Small intestine (tissue), 7 donors: ENCODE measurements at regions not wholly inside any gene's neighbourhood (a gene's known extent, or its start where the extent isn't known, plus 50 kb on each side); places are given as distances from the start of the nearest gene placed in this dataset.

Experiments used
- DNase-seq, 2 donors: peaks; one replicate each; pipeline versions ENCODE4 v3.0.0 to v3.0.0-alpha.2; 2013
- FAIRE-seq: peaks from 2 replicates; lab custom pipeline; 2012; peaks lifted over from hg19 to GRCh38; lab: Jason Lieb, UNC
- H3K27ac ChIP-seq, 3 donors: one replicate each; pipeline ENCODE4 v1.5.1; 2013; ENCODE audit warnings: low read length in 2 of 3, mild to moderate bottlenecking in 2 of 3, control low read depth in 1 of 3, inconsistent platforms in 1 of 3, low read depth in 1 of 3, moderate library complexity in 1 of 3
- H3K27me3 ChIP-seq, 3 donors: one replicate each; pipeline ENCODE4 v1.6.1; 2013; ENCODE audit warnings: low read length in 3 of 3, inconsistent platforms in 1 of 3; ENCODE audit not compliant: control insufficient read depth in 3 of 3, insufficient read depth in 3 of 3
- H3K36me3 ChIP-seq, 3 donors: one replicate each; pipeline ENCODE4 v1.6.1; 2013; ENCODE audit warnings: low read length in 3 of 3, inconsistent platforms in 1 of 3, low read depth in 1 of 3, mild to moderate bottlenecking in 1 of 3, moderate library complexity in 1 of 3; ENCODE audit not compliant: control insufficient read depth in 3 of 3, insufficient read depth in 2 of 3
- H3K4me1 ChIP-seq, 3 donors: one replicate each; pipeline ENCODE4 v1.6.1; 2013; ENCODE audit warnings: low read length in 2 of 3, inconsistent platforms in 1 of 3, low read depth in 1 of 3, mild to moderate bottlenecking in 1 of 3, moderate library complexity in 1 of 3; ENCODE audit not compliant: control insufficient read depth in 3 of 3, insufficient read depth in 2 of 3
- H3K4me3 ChIP-seq, 3 donors: one replicate each; pipeline ENCODE4 v1.5.1; 2013; ENCODE audit warnings: low read length in 3 of 3, control low read depth in 1 of 3, inconsistent platforms in 1 of 3, low read depth in 1 of 3, mild to moderate bottlenecking in 1 of 3, moderate library complexity in 1 of 3
- H3K9me3 ChIP-seq, 2 donors: one replicate each; pipeline ENCODE4 v1.6.1; 2013; ENCODE audit warnings: low read depth in 1 of 2, low read length in 1 of 2; ENCODE audit not compliant: control insufficient read depth in 2 of 2, insufficient read depth in 1 of 2
- WGBS, 3 donors: extraction: QIAGEN DNeasy Blood & Tissue Kit; methylation state at CpG; one replicate each; pipeline ENCODE4 v1.1.7; 2013; 5-methylcytosine and 5-hydroxymethylcytosine counted together
- donor health status: healthy with polysubstance abuse.
- donor health status: control.
- donor health status: control.
- donor health status: Bipolar disorder and iron deficiency.
- donor health status: healthy.

DNA sequence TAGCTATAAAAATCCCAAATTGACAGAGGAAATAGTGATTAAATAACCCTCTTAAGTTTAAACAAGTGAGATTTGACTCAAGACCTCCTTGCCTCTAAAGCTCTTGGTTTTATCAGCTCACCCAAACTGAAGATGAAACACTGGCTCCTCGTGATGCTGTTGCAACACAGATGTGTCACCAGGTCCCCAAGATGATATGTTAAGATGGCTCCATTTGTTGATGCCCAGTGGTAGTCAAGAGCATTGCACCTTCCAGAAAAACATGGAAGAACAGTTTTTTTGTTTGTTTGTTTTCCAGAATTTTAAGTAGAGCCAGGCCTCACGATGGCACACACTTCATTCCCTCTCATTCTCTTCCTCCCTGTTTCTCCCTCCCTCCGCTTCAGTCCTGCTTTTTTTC, 399.8 kb downstream of the TXNL1 start:
- Histone ChIP-seq H3K27me3 (no peaks in the 10 kb centered on the region), H3K36me3 (no peaks in the 10 kb centered on the region), H3K4me1 (no peaks in the 10 kb centered on the region), H3K27ac (no peak overlapping the region), H3K4me3 (no peak overlapping the region), H3K9me3 (no peaks in the 10 kb centered on the region)
- DNase-seq (no peak), FAIRE-seq (no peak)
- 78 to 87% (median 86%) methylated on average over 3 of the region's 3 CpGs for WGBS, 3 donors

DNA sequence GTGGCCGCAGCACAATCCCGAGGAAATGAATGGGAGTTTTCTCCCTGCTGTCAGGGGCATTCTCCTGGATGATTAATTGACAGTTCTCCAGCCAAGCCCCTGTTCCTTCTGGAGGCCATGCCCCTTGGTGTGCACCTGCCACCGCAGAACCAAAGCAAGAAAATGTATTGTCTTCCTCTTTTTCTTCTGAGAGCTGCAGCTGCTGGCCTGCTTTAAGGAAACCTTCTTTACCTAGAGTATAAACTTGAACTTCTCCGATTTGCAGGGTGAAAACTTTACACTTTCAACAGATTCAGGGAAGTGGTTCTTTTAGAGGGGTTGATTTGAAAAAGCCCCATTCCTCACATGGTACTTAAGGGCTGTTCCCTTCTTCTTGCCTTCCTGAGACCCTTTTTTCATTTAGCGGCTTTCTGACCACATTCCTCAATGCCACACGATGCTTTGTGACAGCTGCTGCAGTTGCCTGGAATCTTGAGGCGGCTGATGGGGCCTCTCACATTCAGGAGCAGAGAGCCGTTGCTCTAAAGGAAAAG, 402.8 kb downstream of the TXNL1 start:
- WGBS, 3 donors: 39 to 52% (median 49%) methylated on average over 8 of the region's 8 CpGs
- Histone ChIP-seq H3K9me3 (no peaks in the 10 kb centered on the region), H3K27me3 (no peaks in the 10 kb centered on the region), H3K27ac (no peak overlapping the region), H3K4me3 (no peak overlapping the region), H3K4me1 (no peaks in the 10 kb centered on the region), H3K36me3 (no peaks in the 10 kb centered on the region)
- no peak for DNase-seq
- no peak for FAIRE-seq

DNA sequence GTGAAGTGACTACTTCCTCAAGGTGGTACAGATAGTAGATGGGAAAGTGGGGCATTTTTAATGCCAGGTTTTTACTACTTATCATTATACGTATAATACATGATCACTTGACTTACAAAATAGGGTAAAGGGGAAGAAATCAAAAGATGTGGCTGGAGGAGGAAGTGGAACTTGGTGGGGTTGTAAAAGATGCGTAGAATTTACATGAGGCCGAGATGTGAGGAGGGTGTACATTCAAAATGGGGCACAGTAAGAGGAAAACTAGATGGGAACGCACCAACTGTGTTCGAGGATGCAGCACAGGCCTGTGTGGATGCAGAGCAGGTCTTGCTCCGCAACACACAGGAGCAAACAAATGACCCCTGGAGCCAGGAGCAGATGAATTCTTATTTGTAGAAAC, 403.3 kb downstream of the TXNL1 start:
- DNase-seq (no peak), FAIRE-seq (no peak)
- no peaks in the 10 kb centered on the region for H3K27me3 ChIP-seq
- no peak overlapping the region for H3K27ac ChIP-seq
- H3K36me3 ChIP-seq: no peaks in the 10 kb centered on the region
- no peak overlapping the region for H3K4me3 ChIP-seq
- no peaks in the 10 kb centered on the region for H3K9me3 ChIP-seq
- WGBS, 3 donors: 68 to 79% (median 69%) methylated on average over 6 of the region's 6 CpGs
- no peaks in the 10 kb centered on the region for H3K4me1 ChIP-seq

GRCh38 chr18:56233595-56233994, 404.8 kb downstream of the TXNL1 start:
- no peak for FAIRE-seq

DNA sequence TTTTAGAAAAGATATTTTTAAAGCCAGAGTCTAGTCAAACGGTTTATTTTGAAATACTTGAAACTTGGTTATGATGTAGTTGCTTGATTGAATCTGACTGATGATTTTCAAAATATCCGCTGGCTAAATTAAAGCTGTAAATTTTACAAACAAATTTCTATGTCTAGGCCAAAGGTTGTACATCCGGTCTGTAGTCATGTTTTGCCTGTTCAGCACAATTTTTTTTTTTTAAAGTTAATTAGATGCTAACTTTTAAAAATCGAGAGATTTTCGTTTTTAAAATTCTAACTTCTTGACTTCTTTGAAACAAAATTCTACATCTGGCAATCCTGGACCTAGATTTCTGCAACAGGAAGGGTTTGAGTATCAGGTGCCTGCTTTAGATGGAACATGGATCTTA, 412.4 kb downstream of the TXNL1 start:
- no peaks in the 10 kb centered on the region for H3K36me3 ChIP-seq
- no peaks in the 10 kb centered on the region for H3K27me3 ChIP-seq
- H3K27ac ChIP-seq: no peak overlapping the region
- H3K4me3 ChIP-seq: no peak overlapping the region
- no peaks in the 10 kb centered on the region for H3K4me1 ChIP-seq
- WGBS, 3 donors: 83 to 87% (median 84%) methylated on average over 5 of the region's 5 CpGs
- FAIRE-seq (no peak), DNase-seq (no peak)
- no peaks in the 10 kb centered on the region for H3K9me3 ChIP-seq

More at GRCh38 chr18:56233595-56233994, 404.8 kb downstream of the TXNL1 start:
- H3K4me1 ChIP-seq: no peaks in the 10 kb centered on the region
- no peak overlapping the region for H3K4me3 ChIP-seq
- H3K9me3 ChIP-seq: no peaks in the 10 kb centered on the region
- 42 to 62% (median 42%) methylated on average over 2 of the region's 2 CpGs for WGBS, 3 donors
- H3K27me3 ChIP-seq: no peaks in the 10 kb centered on the region
- no peak overlapping the region for H3K27ac ChIP-seq
- DNase-seq: no peak
- no peaks in the 10 kb centered on the region for H3K36me3 ChIP-seq

DNA sequence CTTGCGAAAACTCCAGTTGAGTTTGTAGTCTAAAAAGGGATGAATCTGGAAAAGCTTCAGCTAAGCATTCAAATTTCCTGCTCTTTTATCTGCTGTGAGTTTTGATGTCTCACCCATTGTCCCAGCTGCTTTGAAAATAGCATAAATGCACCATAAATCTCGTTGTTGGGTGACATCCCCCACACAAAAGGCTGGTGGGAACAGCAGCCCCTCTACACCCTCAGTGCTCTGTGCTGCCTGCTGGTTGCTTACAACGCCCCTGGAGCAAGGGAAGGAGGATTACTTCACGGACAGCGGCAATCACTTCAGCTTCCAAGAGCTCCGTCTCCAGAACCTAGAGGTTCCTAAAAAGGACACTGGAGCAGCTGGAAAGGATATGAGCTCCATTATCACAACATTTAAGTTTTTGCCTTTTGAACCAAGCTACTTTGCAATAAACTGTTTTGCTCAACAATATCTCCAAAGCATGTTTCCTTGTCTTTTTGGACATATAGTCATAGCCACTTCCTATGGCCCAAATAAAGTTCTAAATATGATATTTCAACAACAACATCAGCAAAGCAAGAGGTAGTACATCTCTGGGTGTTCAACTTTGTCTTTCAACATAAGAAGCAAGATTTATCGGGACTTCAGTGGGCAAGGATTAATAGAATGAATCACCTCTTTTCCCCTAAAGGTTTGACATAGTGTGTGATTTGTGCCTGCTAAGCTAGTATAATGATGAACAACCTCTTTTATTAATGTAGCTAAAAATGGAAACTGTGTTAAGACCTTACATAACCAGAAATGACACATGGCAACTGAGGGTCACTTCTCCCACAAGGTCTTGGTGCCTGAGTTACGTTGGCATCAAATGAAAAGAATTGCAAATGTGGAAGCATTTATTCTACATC, 413.5 kb downstream of the TXNL1 start:
- Histone ChIP-seq H3K27me3 (no peaks in the 10 kb centered on the region), H3K27ac (no peak overlapping the region), H3K9me3 (no peaks in the 10 kb centered on the region), H3K4me3 (no peak overlapping the region), H3K36me3 (no peaks in the 10 kb centered on the region), H3K4me1 (no peaks in the 10 kb centered on the region)
- FAIRE-seq (no peak), DNase-seq (no peak)
- WGBS, 3 donors: 71 to 77% (median 73%) methylated on average over 8 of the region's 8 CpGs

DNA sequence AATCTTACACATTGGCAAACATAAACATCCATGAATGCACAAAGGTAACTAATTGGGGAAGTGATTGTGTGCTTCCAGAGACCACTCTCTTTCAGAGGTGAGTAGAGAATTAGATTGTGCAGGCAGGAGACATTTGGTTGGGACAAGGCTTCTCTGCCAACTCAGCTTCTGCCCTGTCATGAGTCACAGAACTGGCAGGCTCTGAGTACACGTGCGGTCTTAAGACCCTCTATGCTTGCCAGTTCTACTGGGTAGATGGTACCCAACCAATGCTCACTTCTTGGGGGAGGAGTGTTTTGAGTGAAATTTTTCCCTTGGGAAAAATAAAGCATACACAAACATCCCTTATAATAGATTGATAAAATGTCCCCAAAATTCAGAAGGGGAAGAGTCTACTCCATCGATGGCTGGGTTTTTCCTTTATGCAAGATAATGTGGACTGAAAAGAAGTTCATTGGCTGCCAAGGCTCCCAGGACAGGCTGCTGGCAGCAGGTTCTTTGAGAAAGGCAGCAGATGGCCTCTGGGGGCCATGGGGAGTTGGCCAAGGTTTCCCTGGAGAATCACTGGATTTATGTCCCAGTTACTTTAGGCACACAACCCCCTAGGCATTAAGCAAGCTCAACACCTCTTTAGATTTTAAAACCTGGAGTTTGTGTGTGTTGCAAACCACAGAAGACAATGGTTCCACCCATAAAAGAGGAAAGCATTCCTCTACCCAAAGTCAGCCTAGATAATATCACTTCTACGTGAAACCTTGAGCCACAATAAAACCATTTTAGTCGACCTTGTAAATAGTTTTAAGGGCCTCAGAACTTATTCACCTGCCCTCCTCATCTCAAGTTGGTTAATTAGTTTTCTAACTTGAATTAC, 417.0 kb downstream of the TXNL1 start:
- no peaks in the 10 kb centered on the region for H3K4me1 ChIP-seq
- no peaks in the 10 kb centered on the region for H3K27me3 ChIP-seq
- DNase-seq (no peak), FAIRE-seq (no peak)
- H3K27ac ChIP-seq: no peak overlapping the region
- 62 to 85% (median 64%) methylated on average over 5 of the region's 5 CpGs for WGBS, 3 donors
- H3K9me3 ChIP-seq: no peaks in the 10 kb centered on the region
- H3K4me3 ChIP-seq: no peak overlapping the region
- no peaks in the 10 kb centered on the region for H3K36me3 ChIP-seq

GRCh38 chr18:56217406-56217805, 421.0 kb downstream of the TXNL1 start:
- 90 to 94% (median 93%) methylated on average over 1 of the region's 1 CpG for WGBS, 3 donors
- no peak for FAIRE-seq
- Histone ChIP-seq H3K27me3 (no peaks in the 10 kb centered on the region), H3K9me3 (no peaks in the 10 kb centered on the region), H3K4me1 (peaks cover 0 to 4% (median 0%) of the 10 kb centered on the region in 3 donors), H3K27ac (no peak overlapping the region), H3K4me3 (no peak overlapping the region), H3K36me3 (no peaks in the 10 kb centered on the region)
- DNase-seq: no peak
